OCI-LY7 (cell line): ENCODE measurements at regions not wholly inside any gene's neighbourhood (a gene's known extent, or its start where the extent isn't known, plus 50 kb on each side); places are given as distances from the start of the nearest gene placed in this dataset.

Experiments
- BruUV-seq: library from RNA; stranded (reverse); fragments of 400-500 nt; replicated peaks from 2 replicates; lab custom pipeline; 2021; lab: Mats Ljungman, UMichigan
- CTCF ChIA-PET: fragments of 300-600 bp; sonication (Branson Sonifier 250); formaldehyde crosslinking; loops from one replicate; lab custom pipeline; 2022; ENCODE audit warnings: antibody characterized with exemption; ENCODE audit not compliant: unreplicated experiment; lab: Charles Lee
- POLR2A ChIA-PET: fragments of 300-600 bp; sonication (Branson Sonifier 250); formaldehyde crosslinking; loops from one replicate; lab custom pipeline; 2022; ENCODE audit warnings: antibody characterized with exemption; lab: Charles Lee
- DNase-seq: peaks from one replicate; pipeline ENCODE4 v3.0.0-alpha.2; 2015; ENCODE audit warnings: low spot score
- H2AFZ ChIP-seq: fragments of 200-600 bp; sonication (generic), shearing (Covaris generic); 2 replicates; pipeline ENCODE4 v1.6.1; 2014; ENCODE audit warnings: mild to moderate bottlenecking, antibody characterized with exemption, low read length, moderate library complexity
- H3K27ac ChIP-seq: fragments of 200-600 bp; sonication (generic); 2 replicates; pipeline ENCODE4 v1.5.1; 2014; ENCODE audit warnings: mixed run types, low read depth, mild to moderate bottlenecking, moderate library complexity, low read length, inconsistent platforms; ENCODE audit not compliant: poor library complexity, severe bottlenecking
- H3K36me3 ChIP-seq: fragments of 200-600 bp; sonication (generic); 2 replicates; pipeline ENCODE4 v1.6.1; 2014; ENCODE audit warnings: mild to moderate bottlenecking, antibody characterized with exemption, low read length, moderate library complexity, mixed read lengths; ENCODE audit not compliant: insufficient read depth
- H3K4me1 ChIP-seq: fragments of 200-600 bp; sonication (generic); 2 replicates; pipeline ENCODE4 v1.5.1; 2014; ENCODE audit warnings: mild to moderate bottlenecking, low read length; ENCODE audit not compliant: insufficient read depth, poor library complexity, severe bottlenecking
- H3K4me2 ChIP-seq: fragments of 200-600 bp; sonication (generic); 2 replicates; pipeline ENCODE4 v1.6.1; 2014; ENCODE audit warnings: mild to moderate bottlenecking, low read length
- H3K4me3 ChIP-seq: fragments of 200-600 bp; sonication (generic); 2 replicates; pipeline ENCODE4 v1.5.1; 2014; ENCODE audit warnings: mild to moderate bottlenecking, low read depth, low read length; ENCODE audit not compliant: poor library complexity, severe bottlenecking
- H3K79me2 ChIP-seq: fragments of 200-600 bp; sonication (generic); 2 replicates; pipeline ENCODE4 v1.6.1; 2016; ENCODE audit warnings: low read depth, mild to moderate bottlenecking, low read length, moderate library complexity, mixed read lengths; ENCODE audit not compliant: insufficient read depth
- H3K9me2 ChIP-seq: fragments of 200-600 bp; sonication (generic); 2 replicates; pipeline ENCODE4 v1.6.1; 2016; ENCODE audit warnings: mild to moderate bottlenecking, low read length, mixed read lengths; ENCODE audit not compliant: insufficient read depth
- H3K9me3 ChIP-seq: fragments of 200-600 bp; sonication (generic); 2 replicates; pipeline ENCODE4 v1.6.1; 2014; ENCODE audit warnings: mild to moderate bottlenecking, mixed run types, low read length, mixed read lengths
- H4K20me1 ChIP-seq: fragments of 200-600 bp; sonication (generic); 2 replicates; pipeline ENCODE4 v1.6.1; 2014; ENCODE audit warnings: mild to moderate bottlenecking, antibody characterized with exemption, low read length, moderate library complexity, mixed read lengths; ENCODE audit not compliant: insufficient read depth
- CTCF ChIP-seq: fragments of 200-600 bp; sonication (generic); conservative IDR thresholded peaks from 2 replicates; pipeline ENCODE4 v1.5.1; 2014; ENCODE audit warnings: mild to moderate bottlenecking, antibody characterized with exemption, low read length, moderate library complexity, mixed read lengths
- EZH2phosphoT487 ChIP-seq: fragments of 200-600 bp; sonication (generic); IDR thresholded peaks from 2 replicates; pipeline ENCODE4 v1.6.1; 2018; ENCODE audit warnings: low read depth, borderline replicate concordance, mild to moderate bottlenecking, mixed run types, antibody characterized with exemption, low read length, moderate library complexity, mixed read lengths
- intact Hi-C: fragments of 100-400 bp; cut with micrococcal nuclease; formaldehyde crosslinking; loops from one replicate; pipeline ENCODE4 v1.10.0; 2022; ENCODE audit not compliant: unreplicated experiment

GRCh38 chr3:11907667-11908660 is 61.3 kb upstream of the TAMM41 start:
- Histone ChIP-seq H3K9me2 (no peaks in the 10 kb centered on the region), H2AFZ (no peak overlapping the region), H3K4me3 (no peak overlapping the region), H3K9me3 (no peaks in the 10 kb centered on the region), H3K36me3 (no peaks in the 10 kb centered on the region), H3K79me2 (no peaks in the 10 kb centered on the region), H3K27ac (no peak overlapping the region), H4K20me1 (no peaks in the 10 kb centered on the region), H3K4me1 (no peaks in the 10 kb centered on the region), H3K4me2 (no peak overlapping the region)
- DNase-seq = no peak
- ChIA-PET CTCF (no interaction called here), POLR2A (interaction anchor here (0.6 kb wide), 1 partner anchor 11 kb away, joined by 3 read pairs; no protein-coding TSS in a partner anchor)
- BruUV-seq = no TSS peak
- intact Hi-C loops = no loop called here
- TF ChIP-seq CTCF (no peak), EZH2phosphoT487 (no peak)

- ChIA-PET CTCF (no interaction called here), POLR2A (no interaction called here)
- Histone ChIP-seq H3K27ac (no peak overlapping the region), H3K4me2 (no peak overlapping the region), H3K4me1 (no peaks in the 10 kb centered on the region), H2AFZ (no peak overlapping the region), H3K9me3 (no peaks in the 10 kb centered on the region), H3K79me2 (no peaks in the 10 kb centered on the region), H3K36me3 (no peaks in the 10 kb centered on the region), H4K20me1 (no peaks in the 10 kb centered on the region), H3K9me2 (no peaks in the 10 kb centered on the region), H3K4me3 (no peak overlapping the region)
- TF ChIP-seq CTCF = no peak
- TF ChIP-seq EZH2phosphoT487 = no peak
- intact Hi-C loops = no loop called here
- BruUV-seq = no TSS peak
- no peak for DNase-seq
Measured at GRCh38 chr3:11908981-11909698, 62.5 kb upstream of the TAMM41 start.
